DND-41 (cell line): ENCODE measurements at regions not wholly inside any gene's neighbourhood (a gene's known extent, or its start where the extent isn't known, plus 50 kb on each side); places are given as distances from the start of the nearest gene placed in this dataset.

Experiments
- EZH2 ChIP-seq: IDR thresholded peaks from 3 replicates; pipeline ENCODE4 v1.6.1; 2012; ENCODE audit warnings: borderline replicate concordance, low read depth, mild to moderate bottlenecking, moderate library complexity, low read length, inconsistent platforms; ENCODE audit not compliant: severe bottlenecking
- TF ChIP-seq, protein P1 (sequence below): IDR thresholded peaks from 2 replicates; pipeline ENCODE4 v1.5.1; 2012; ENCODE audit warnings: borderline replicate concordance, low read length, moderate library complexity, mild to moderate bottlenecking; ENCODE audit not compliant: poor library complexity, severe bottlenecking; ENCODE audit errors: extremely low read depth

DNA sequence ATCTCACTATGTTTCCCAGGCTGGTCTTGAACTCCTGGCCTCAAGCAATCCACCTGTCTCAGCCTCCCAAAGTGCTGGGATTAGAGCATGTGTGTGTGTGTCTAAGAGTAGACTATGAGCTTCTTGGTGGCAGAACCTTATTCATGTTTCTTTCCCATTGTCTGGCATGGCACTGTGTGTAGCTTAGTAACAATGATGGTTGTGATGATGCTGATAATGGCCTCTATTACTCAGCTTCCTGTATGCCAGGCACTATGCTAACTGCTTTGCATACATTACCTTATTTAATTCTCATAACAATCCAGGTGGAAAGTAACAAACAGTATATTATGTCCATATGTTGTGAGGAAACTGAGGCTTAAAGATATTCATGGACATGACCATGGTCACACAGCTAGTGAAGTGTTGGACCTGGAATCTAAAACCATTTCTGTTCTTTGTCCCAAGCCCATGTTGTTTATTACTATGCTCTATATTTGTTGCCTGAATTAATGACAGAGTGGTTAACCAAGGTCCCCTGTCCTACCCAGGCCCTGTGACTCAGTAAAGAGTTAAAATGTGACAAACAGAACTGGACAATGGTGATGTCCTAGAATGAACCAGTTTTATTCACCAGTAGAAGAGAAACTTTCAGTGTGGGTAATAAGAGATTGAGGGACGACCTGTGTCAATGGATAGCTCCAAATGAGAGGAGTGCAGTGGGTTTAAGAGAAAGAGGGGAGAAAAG lies 109.6 kb downstream of the KLF5 start:
- TF ChIP-seq, protein P1, sequence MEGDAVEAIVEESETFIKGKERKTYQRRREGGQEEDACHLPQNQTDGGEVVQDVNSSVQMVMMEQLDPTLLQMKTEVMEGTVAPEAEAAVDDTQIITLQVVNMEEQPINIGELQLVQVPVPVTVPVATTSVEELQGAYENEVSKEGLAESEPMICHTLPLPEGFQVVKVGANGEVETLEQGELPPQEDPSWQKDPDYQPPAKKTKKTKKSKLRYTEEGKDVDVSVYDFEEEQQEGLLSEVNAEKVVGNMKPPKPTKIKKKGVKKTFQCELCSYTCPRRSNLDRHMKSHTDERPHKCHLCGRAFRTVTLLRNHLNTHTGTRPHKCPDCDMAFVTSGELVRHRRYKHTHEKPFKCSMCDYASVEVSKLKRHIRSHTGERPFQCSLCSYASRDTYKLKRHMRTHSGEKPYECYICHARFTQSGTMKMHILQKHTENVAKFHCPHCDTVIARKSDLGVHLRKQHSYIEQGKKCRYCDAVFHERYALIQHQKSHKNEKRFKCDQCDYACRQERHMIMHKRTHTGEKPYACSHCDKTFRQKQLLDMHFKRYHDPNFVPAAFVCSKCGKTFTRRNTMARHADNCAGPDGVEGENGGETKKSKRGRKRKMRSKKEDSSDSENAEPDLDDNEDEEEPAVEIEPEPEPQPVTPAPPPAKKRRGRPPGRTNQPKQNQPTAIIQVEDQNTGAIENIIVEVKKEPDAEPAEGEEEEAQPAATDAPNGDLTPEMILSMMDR, result no peak
- no peak for TF ChIP-seq EZH2
